Keratinocyte (primary cell): ENCODE measurements at regions not wholly inside any gene's neighbourhood (a gene's known extent, or its start where the extent isn't known, plus 50 kb on each side); places are given as distances from the start of the nearest gene placed in this dataset.

Experiments
- DNase-seq: peaks from one replicate; pipeline ENCODE4 v3.0.0-alpha.2; 2011; ENCODE audit warnings: low read depth, missing footprints, low spot score
- FAIRE-seq: peaks from 2 replicates; lab custom pipeline; 2011; peaks lifted over from hg19 to GRCh38; lab: Jason Lieb, UNC
- H2AFZ ChIP-seq: 2 replicates; pipeline ENCODE4 v1.6.0; 2012; ENCODE audit warnings: low read length, control low read depth, inconsistent platforms; ENCODE audit not compliant: control insufficient read depth
- H3K27ac ChIP-seq: 2 replicates; pipeline ENCODE4 v1.5.1; 2011; ENCODE audit warnings: low read length; ENCODE audit not compliant: control insufficient read depth, insufficient read depth
- H3K27me3 ChIP-seq: 3 replicates; pipeline ENCODE4 v1.6.0; 2011; ENCODE audit warnings: low read length; ENCODE audit not compliant: control insufficient read depth, insufficient read depth; ENCODE audit errors: extremely low read depth
- H3K36me3 ChIP-seq, 2 experiments: 2 replicates in 1 of 2; 3 replicates in 1 of 2; pipeline ENCODE4 v1.5.1; 2011; ENCODE audit warnings: low read length in 2 of 2, mild to moderate bottlenecking in 1 of 2; ENCODE audit not compliant: control insufficient read depth in 2 of 2, insufficient read depth in 2 of 2; ENCODE audit errors: extremely low read depth in 1 of 2
- H3K4me1 ChIP-seq: 3 replicates; pipeline ENCODE4 v1.5.1; 2011; ENCODE audit warnings: low read length; ENCODE audit not compliant: control insufficient read depth, insufficient read depth; ENCODE audit errors: extremely low read depth
- H3K4me2 ChIP-seq: 3 replicates; pipeline ENCODE4 v1.6.0; 2011; ENCODE audit warnings: low read depth, low read length; ENCODE audit not compliant: control insufficient read depth, insufficient read depth; ENCODE audit errors: extremely low read depth
- H3K4me3 ChIP-seq, 3 experiments: fragments of 200-600 bp in 1 of 3; sonication (generic) in 1 of 3; 2 replicates in 2 of 3; 3 replicates in 1 of 3; pipeline ENCODE4 v1.5.1; 2011 to 2016; ENCODE audit warnings: low read length in 3 of 3, mild to moderate bottlenecking in 3 of 3, control low read depth in 2 of 3, inconsistent platforms in 1 of 3, low read depth in 1 of 3, mixed read lengths in 1 of 3, mixed run types in 1 of 3, moderate library complexity in 1 of 3; ENCODE audit not compliant: control insufficient read depth in 2 of 3, insufficient read depth in 2 of 3; ENCODE audit errors: extremely low read depth in 1 of 3
- H3K79me2 ChIP-seq: 2 replicates; pipeline ENCODE4 v1.6.0; 2012; ENCODE audit warnings: low read length; ENCODE audit not compliant: control insufficient read depth, insufficient read depth
- H3K9ac ChIP-seq: 3 replicates; pipeline ENCODE4 v1.6.0; 2011; ENCODE audit warnings: low read length; ENCODE audit not compliant: control insufficient read depth, insufficient read depth; ENCODE audit errors: extremely low read depth
- H3K9me1 ChIP-seq: 3 replicates; pipeline ENCODE4 v1.6.0; 2011; ENCODE audit warnings: low read length; ENCODE audit not compliant: control insufficient read depth, insufficient read depth; ENCODE audit errors: extremely low read depth
- H3K9me3 ChIP-seq: 2 replicates; pipeline ENCODE4 v1.5.1; 2012; ENCODE audit warnings: low read depth, low read length; ENCODE audit not compliant: control insufficient read depth
- H4K20me1 ChIP-seq: 3 replicates; pipeline ENCODE4 v1.6.0; 2011; ENCODE audit warnings: low read length; ENCODE audit not compliant: control insufficient read depth, insufficient read depth; ENCODE audit errors: extremely low read depth
- EZH2 ChIP-seq: IDR thresholded peaks from one replicate; pipeline ENCODE4 v1.6.1; 2012; ENCODE audit warnings: inconsistent platforms, mild to moderate bottlenecking, low read length, moderate library complexity
- dilution Hi-C: fragments of 300-500 bp; cut with MboI; formaldehyde crosslinking; loops from one replicate; pipeline ENCODE4 v1.7.0; 2020; ENCODE audit warnings: low sequenced_read_pairs; ENCODE audit not compliant: extremely low pct_ligation_motif_present
- TF ChIP-seq, protein P1 (sequence below), 3 experiments: IDR thresholded peaks in 1 of 3; conservative IDR thresholded peaks in 1 of 3; optimal IDR thresholded peaks in 1 of 3; 2 replicates in 2 of 3; 3 replicates in 1 of 3; pipeline versions ENCODE3 to v1.5.1; 2011; ENCODE audit warnings: low read length in 3 of 3, mild to moderate bottlenecking in 3 of 3, moderate library complexity in 2 of 3, control low read depth in 1 of 3, inconsistent platforms in 1 of 3; ENCODE audit not compliant: insufficient read depth in 2 of 3; ENCODE audit errors: extremely low read depth in 1 of 3

DNA sequence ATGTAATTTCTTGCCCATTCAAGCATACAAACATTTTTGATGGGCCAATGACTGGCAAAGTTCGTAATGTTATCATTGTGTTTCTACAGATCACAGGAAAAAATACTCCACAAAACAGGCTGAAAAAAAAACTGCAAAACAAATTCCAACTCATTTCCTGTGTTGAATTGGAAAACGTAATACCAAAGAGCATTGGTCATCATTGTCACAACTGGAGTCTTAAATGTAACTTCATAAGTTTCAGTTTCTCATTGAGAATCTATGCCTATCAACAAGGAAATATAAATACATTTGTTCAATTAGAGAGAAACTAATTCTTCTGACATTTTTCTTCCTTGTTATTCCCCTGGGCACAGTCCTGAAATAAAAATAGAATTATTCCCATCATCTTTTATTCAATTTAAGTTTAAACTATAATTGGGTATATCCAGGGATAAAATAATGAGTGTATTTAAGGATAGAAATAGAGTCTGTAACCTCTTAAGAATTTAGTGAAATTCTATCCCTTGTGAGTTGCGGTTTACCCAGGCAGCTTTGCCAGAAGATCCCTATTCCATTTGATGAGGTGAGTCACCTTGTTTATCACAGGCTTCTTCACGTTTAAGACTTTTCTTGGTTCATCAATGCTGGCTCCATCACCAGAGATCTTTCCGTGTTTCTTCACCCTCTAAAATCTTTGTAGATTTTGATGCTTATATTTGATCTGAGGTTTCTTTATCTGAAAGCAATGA is 112.7 kb upstream of the ITGA1 start:
- Histone ChIP-seq H3K27me3 (no peaks in the 10 kb centered on the region), H3K9ac (no peak overlapping the region), H3K9me1 (no peaks in the 10 kb centered on the region), H3K9me3 (no peaks in the 10 kb centered on the region), H2AFZ (no peak overlapping the region), H3K4me3 (no peak overlapping the region), H4K20me1 (no peaks in the 10 kb centered on the region), H3K79me2 (no peaks in the 10 kb centered on the region), H3K4me1 (no peaks in the 10 kb centered on the region), H3K4me2 (no peak overlapping the region), H3K36me3 (no peaks in the 10 kb centered on the region), H3K27ac (no peak overlapping the region)
- TF ChIP-seq, protein P1, sequence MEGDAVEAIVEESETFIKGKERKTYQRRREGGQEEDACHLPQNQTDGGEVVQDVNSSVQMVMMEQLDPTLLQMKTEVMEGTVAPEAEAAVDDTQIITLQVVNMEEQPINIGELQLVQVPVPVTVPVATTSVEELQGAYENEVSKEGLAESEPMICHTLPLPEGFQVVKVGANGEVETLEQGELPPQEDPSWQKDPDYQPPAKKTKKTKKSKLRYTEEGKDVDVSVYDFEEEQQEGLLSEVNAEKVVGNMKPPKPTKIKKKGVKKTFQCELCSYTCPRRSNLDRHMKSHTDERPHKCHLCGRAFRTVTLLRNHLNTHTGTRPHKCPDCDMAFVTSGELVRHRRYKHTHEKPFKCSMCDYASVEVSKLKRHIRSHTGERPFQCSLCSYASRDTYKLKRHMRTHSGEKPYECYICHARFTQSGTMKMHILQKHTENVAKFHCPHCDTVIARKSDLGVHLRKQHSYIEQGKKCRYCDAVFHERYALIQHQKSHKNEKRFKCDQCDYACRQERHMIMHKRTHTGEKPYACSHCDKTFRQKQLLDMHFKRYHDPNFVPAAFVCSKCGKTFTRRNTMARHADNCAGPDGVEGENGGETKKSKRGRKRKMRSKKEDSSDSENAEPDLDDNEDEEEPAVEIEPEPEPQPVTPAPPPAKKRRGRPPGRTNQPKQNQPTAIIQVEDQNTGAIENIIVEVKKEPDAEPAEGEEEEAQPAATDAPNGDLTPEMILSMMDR (optimal IDR thresholded peaks at IDR 0.05 in 1 of 3, IDR thresholded peaks at IDR 0.05 in 1 of 3, conservative IDR thresholded peaks at IDR 0.05 in 1 of 3; ENCODE audit: extremely low read depth in 1 of 3, insufficient read depth in 2 of 3, low read length in 3 of 3): no peak
- no peak for TF ChIP-seq EZH2
- DNase-seq (no peak), FAIRE-seq (no peak)
- dilution Hi-C loops: loop anchor here (25.0 kb wide), 2 partner anchors 237 to 638 kb away; no protein-coding TSS in a partner anchor

DNA sequence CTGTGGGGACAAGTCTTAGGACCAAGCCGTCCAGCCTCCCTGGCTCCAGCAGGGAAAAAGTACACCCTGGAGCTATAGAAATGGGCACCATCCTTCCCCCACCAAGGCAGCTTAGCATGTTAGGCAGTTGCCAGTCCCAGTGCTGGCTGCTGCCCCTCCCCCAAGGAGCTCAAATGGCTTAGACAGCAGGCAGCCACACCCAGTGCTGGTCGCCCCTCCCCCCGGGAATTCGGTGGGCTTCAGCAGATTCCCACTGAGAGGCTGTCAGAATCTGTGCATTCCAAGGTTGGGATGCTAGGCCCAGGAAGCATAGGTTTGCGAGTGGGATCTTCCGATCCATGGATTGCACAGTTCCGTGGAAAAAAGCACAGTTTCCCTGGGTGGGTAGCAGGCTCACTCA is 105.2 kb upstream of the ITGA1 start:
- no peaks in the 10 kb centered on the region for H3K9me3 ChIP-seq
- H2AFZ ChIP-seq: no peak overlapping the region
- no peak overlapping the region for H3K4me3 ChIP-seq
- no peaks in the 10 kb centered on the region for H3K27me3 ChIP-seq
- FAIRE-seq (no peak), DNase-seq (no peak)
- no peaks in the 10 kb centered on the region for H4K20me1 ChIP-seq
- no peaks in the 10 kb centered on the region for H3K36me3 ChIP-seq
- H3K9me1 ChIP-seq: no peaks in the 10 kb centered on the region
- H3K4me1 ChIP-seq: no peaks in the 10 kb centered on the region
- no peak overlapping the region for H3K27ac ChIP-seq
- no peak overlapping the region for H3K4me2 ChIP-seq
- no peak for TF ChIP-seq EZH2
- TF ChIP-seq, protein P1 (optimal IDR thresholded peaks at IDR 0.05 in 1 of 3, IDR thresholded peaks at IDR 0.05 in 1 of 3, conservative IDR thresholded peaks at IDR 0.05 in 1 of 3; ENCODE audit: extremely low read depth in 1 of 3, insufficient read depth in 2 of 3, low read length in 3 of 3): no peak
- dilution Hi-C loops: loop anchor here (25.0 kb wide), 1 partner anchor 230 kb away; no protein-coding TSS in a partner anchor
- H3K79me2 ChIP-seq: no peaks in the 10 kb centered on the region
- no peak overlapping the region for H3K9ac ChIP-seq
